ENCODE measurements at regions not wholly inside any gene's neighbourhood (a gene's known extent, or its start where the extent isn't known, plus 50 kb on each side); places are given as distances from the start of the nearest gene placed in this dataset.

- DNase-seq, result no peak
Observed at GRCh38 chr14:71694591-71695530, 237.4 kb upstream of the RGS6 start.

GRCh38 chr14:71695611-71696350, 236.4 kb upstream of the RGS6 start:
- DNase-seq, result no peak

- DNase-seq, result no peak
Observed at GRCh38 chr14:71698027-71698426, 234.2 kb upstream of the RGS6 start.

GRCh38 chr14:71698673-71699072, 233.6 kb upstream of the RGS6 start:
- no peak for DNase-seq

GRCh38 chr14:71701990-71702389, 230.2 kb upstream of the RGS6 start:
- DNase-seq, result no peak

- peak; percentile 92 for DNase-seq
Observed at GRCh38 chr14:71702786-71703185, 229.4 kb upstream of the RGS6 start.

GRCh38 chr14:71703477-71703876, 228.8 kb upstream of the RGS6 start:
- peak; percentile 99 for DNase-seq

GRCh38 chr14:71704210-71704609, 228.0 kb upstream of the RGS6 start:
- DNase-seq, result no peak

- DNase-seq, result no peak
Observed at GRCh38 chr14:71705460-71705859, 226.8 kb upstream of the RGS6 start.

- no peak for DNase-seq
Observed at GRCh38 chr14:71709076-71709475, 223.2 kb upstream of the RGS6 start.

GRCh38 chr14:71709987-71710386, 222.2 kb upstream of the RGS6 start:
- DNase-seq, result no peak

- no peak for DNase-seq
Observed at GRCh38 chr14:71711125-71711524, 221.1 kb upstream of the RGS6 start.

- no peak for DNase-seq
Observed at GRCh38 chr14:71711619-71712018, 220.6 kb upstream of the RGS6 start.

- DNase-seq, result no peak
Observed at GRCh38 chr14:71712478-71712877, 219.8 kb upstream of the RGS6 start.

- DNase-seq, result no peak
Observed at GRCh38 chr14:71713016-71713415, 219.2 kb upstream of the RGS6 start.

GRCh38 chr14:71713451-71713850, 218.8 kb upstream of the RGS6 start:
- DNase-seq, result no peak

GRCh38 chr14:71714225-71714624, 218.0 kb upstream of the RGS6 start:
- DNase-seq, result no peak

GRCh38 chr14:71716041-71716772, 216.0 kb upstream of the RGS6 start:
- no peak for DNase-seq

- DNase-seq, result peak; percentile 53
Observed at GRCh38 chr14:71720978-71721624, 211.1 kb upstream of the RGS6 start.

GRCh38 chr14:71721791-71722190, 210.4 kb upstream of the RGS6 start:
- DNase-seq, result no peak

- no peak for DNase-seq
Observed at GRCh38 chr14:71722885-71723284, 209.3 kb upstream of the RGS6 start.

GRCh38 chr14:71725922-71726579, 206.2 kb upstream of the RGS6 start:
- DNase-seq, result no peak

All from NCI-H524 treated with DMSO at 0.1 percent for 48 hours (cell line).